Gastroesophageal sphincter (tissue), 3 donors: ENCODE measurements at regions not wholly inside any gene's neighbourhood (a gene's known extent, or its start where the extent isn't known, plus 50 kb on each side); places are given as distances from the start of the nearest gene placed in this dataset.

Experiments
- CTCF ChIP-seq, 4 experiments: fragments of 200-600 bp in 2 of 4; fragments of 450-650 bp in 2 of 4; sonication (generic) in 1 of 4; IDR thresholded peaks; one replicate each; pipeline ENCODE4 v1.5.1; 2017 to 2019; ENCODE audit warnings: antibody characterized with exemption in 4 of 4, mild to moderate bottlenecking in 2 of 4, moderate library complexity in 2 of 4
- EP300 ChIP-seq: sonication (generic); formaldehyde crosslinking; IDR thresholded peaks from one replicate; pipeline ENCODE4 v1.6.1; 2017; ENCODE audit warnings: antibody characterized with exemption, mild to moderate bottlenecking

- TF ChIP-seq CTCF (IDR thresholded peaks at IDR 0.05) (no peak), EP300 (no peak)
Measured at GRCh38 chr13:21316376-21316775, 139.9 kb downstream of the MRPL57 start.
